ENCODE measurements at regions not wholly inside any gene's neighbourhood (a gene's known extent, or its start where the extent isn't known, plus 50 kb on each side); places are given as distances from the start of the nearest gene placed in this dataset.

DNA sequence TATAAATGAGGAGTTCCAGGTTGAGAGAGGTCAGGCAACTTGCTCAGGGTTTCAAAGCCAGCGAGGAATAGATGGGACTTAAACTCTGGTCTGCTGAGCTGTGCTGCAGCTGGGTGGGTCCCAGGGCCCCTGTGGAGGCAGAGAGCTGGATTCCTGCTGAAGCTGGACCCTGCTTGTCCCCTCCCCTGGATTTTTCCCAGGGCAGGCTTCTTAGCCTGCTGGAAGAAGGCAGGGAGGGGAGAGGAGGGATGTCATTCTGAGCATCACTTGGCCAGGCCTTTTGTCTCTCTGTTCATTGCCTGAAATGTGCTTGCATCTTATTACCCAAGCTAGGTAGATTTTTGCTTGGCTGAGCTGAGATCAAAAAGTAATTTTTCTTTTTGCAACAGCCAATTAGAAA, 133.7 kb downstream of the DHX35 start:
- TF ChIP-seq, protein P1, sequence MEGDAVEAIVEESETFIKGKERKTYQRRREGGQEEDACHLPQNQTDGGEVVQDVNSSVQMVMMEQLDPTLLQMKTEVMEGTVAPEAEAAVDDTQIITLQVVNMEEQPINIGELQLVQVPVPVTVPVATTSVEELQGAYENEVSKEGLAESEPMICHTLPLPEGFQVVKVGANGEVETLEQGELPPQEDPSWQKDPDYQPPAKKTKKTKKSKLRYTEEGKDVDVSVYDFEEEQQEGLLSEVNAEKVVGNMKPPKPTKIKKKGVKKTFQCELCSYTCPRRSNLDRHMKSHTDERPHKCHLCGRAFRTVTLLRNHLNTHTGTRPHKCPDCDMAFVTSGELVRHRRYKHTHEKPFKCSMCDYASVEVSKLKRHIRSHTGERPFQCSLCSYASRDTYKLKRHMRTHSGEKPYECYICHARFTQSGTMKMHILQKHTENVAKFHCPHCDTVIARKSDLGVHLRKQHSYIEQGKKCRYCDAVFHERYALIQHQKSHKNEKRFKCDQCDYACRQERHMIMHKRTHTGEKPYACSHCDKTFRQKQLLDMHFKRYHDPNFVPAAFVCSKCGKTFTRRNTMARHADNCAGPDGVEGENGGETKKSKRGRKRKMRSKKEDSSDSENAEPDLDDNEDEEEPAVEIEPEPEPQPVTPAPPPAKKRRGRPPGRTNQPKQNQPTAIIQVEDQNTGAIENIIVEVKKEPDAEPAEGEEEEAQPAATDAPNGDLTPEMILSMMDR (IDR thresholded peaks at IDR 0.05) = no peak
- TF ChIP-seq POLR2A (IDR thresholded peaks at IDR 0.05) = no peak
- TF ChIP-seq EP300 (IDR thresholded peaks at IDR 0.05) = no peak

All from ovary (tissue), 3 donors.